ENCODE measurements at regions not wholly inside any gene's neighbourhood (a gene's known extent, or its start where the extent isn't known, plus 50 kb on each side); places are given as distances from the start of the nearest gene placed in this dataset.

GRCh38 chr2:215607766-215608165 is 171.9 kb upstream of the FN1 start:
- Mint-ChIP-seq H3K27ac (no peak overlapping the region), H3K27me3 (ENCODE audit: insufficient read depth) (peaks cover 5% of the 10 kb centered on the region), H3K4me1 (ENCODE audit: low read depth) (no peaks in the 10 kb centered on the region), H3K9me3 (no peaks in the 10 kb centered on the region), H3K4me3 (no peak overlapping the region), H3K36me3 (ENCODE audit: low read depth) (no peaks in the 10 kb centered on the region)
- DNase-seq (ENCODE audit: low spot score), result no peak
- intact Hi-C loops (cut with micrococcal nuclease), result no loop called here

- Mint-ChIP-seq H3K9me3 (no peaks in the 10 kb centered on the region), H3K4me1 (ENCODE audit: low read depth) (no peaks in the 10 kb centered on the region), H3K27me3 (ENCODE audit: insufficient read depth) (peaks cover 5% of the 10 kb centered on the region), H3K4me3 (no peak overlapping the region), H3K27ac (no peak overlapping the region), H3K36me3 (ENCODE audit: low read depth) (no peaks in the 10 kb centered on the region)
- no peak for DNase-seq (ENCODE audit: low spot score)
- intact Hi-C loops (cut with micrococcal nuclease), result no loop called here
Observed at GRCh38 chr2:215606219-215606618, 170.4 kb upstream of the FN1 start.

GRCh38 chr2:215605214-215605613 is 169.3 kb upstream of the FN1 start:
- Mint-ChIP-seq H3K4me1 (ENCODE audit: low read depth) (no peaks in the 10 kb centered on the region), H3K27me3 (ENCODE audit: insufficient read depth) (peaks cover 5% of the 10 kb centered on the region), H3K4me3 (no peak overlapping the region), H3K36me3 (ENCODE audit: low read depth) (no peaks in the 10 kb centered on the region), H3K27ac (no peak overlapping the region), H3K9me3 (no peaks in the 10 kb centered on the region)
- no peak for DNase-seq (ENCODE audit: low spot score)
- intact Hi-C loops (cut with micrococcal nuclease), result no loop called here

- DNase-seq (ENCODE audit: low spot score), result no peak
- Mint-ChIP-seq H3K27ac (no peak overlapping the region), H3K9me3 (no peaks in the 10 kb centered on the region), H3K36me3 (ENCODE audit: low read depth) (no peaks in the 10 kb centered on the region), H3K4me1 (ENCODE audit: low read depth) (no peaks in the 10 kb centered on the region), H3K4me3 (no peak overlapping the region), H3K27me3 (ENCODE audit: insufficient read depth) (peaks cover 5% of the 10 kb centered on the region)
- intact Hi-C loops (cut with micrococcal nuclease), result no loop called here
Observed at GRCh38 chr2:215604606-215605005, 168.7 kb upstream of the FN1 start.

- no peak for DNase-seq (ENCODE audit: low spot score)
- Mint-ChIP-seq H3K27ac (no peak overlapping the region), H3K4me1 (ENCODE audit: low read depth) (no peaks in the 10 kb centered on the region), H3K27me3 (ENCODE audit: insufficient read depth) (peaks cover 2% of the 10 kb centered on the region), H3K4me3 (no peak overlapping the region), H3K9me3 (no peaks in the 10 kb centered on the region), H3K36me3 (ENCODE audit: low read depth) (no peaks in the 10 kb centered on the region)
- intact Hi-C loops (cut with micrococcal nuclease), result no loop called here
Observed at GRCh38 chr2:215603440-215603839, 167.6 kb upstream of the FN1 start.

GRCh38 chr2:215602997-215603396 is 167.1 kb upstream of the FN1 start:
- no peaks in the 10 kb centered on the region for H3K9me3 Mint-ChIP-seq
- DNase-seq (ENCODE audit: low spot score), result no peak
- H3K27ac Mint-ChIP-seq, result no peak overlapping the region
- H3K4me3 Mint-ChIP-seq, result no peak overlapping the region
- peaks cover 2% of the 10 kb centered on the region for H3K27me3 Mint-ChIP-seq (ENCODE audit: insufficient read depth)
- intact Hi-C loops (cut with micrococcal nuclease), result no loop called here
- H3K4me1 Mint-ChIP-seq (ENCODE audit: low read depth), result no peaks in the 10 kb centered on the region
- no peaks in the 10 kb centered on the region for H3K36me3 Mint-ChIP-seq (ENCODE audit: low read depth)

- Mint-ChIP-seq H3K4me1 (ENCODE audit: low read depth) (no peaks in the 10 kb centered on the region), H3K9me3 (no peaks in the 10 kb centered on the region), H3K4me3 (no peak overlapping the region), H3K27ac (no peak overlapping the region), H3K27me3 (ENCODE audit: insufficient read depth) (peaks cover 2% of the 10 kb centered on the region), H3K36me3 (ENCODE audit: low read depth) (no peaks in the 10 kb centered on the region)
- no peak for DNase-seq (ENCODE audit: low spot score)
- intact Hi-C loops (cut with micrococcal nuclease), result no loop called here
Observed at GRCh38 chr2:215601990-215602721, 166.3 kb upstream of the FN1 start.

- H3K27ac Mint-ChIP-seq, result no peak overlapping the region
- DNase-seq (ENCODE audit: low spot score), result no peak
Observed at GRCh38 chr2:215601526-215601925, 165.7 kb upstream of the FN1 start.

GRCh38 chr2:215598376-215598975 is 162.6 kb upstream of the FN1 start:
- no peak for DNase-seq (ENCODE audit: low spot score)
- H3K4me1 Mint-ChIP-seq (ENCODE audit: low read depth), result no peaks in the 10 kb centered on the region
- H3K36me3 Mint-ChIP-seq (ENCODE audit: low read depth), result no peaks in the 10 kb centered on the region
- H3K27me3 Mint-ChIP-seq (ENCODE audit: insufficient read depth), result no peaks in the 10 kb centered on the region
- H3K4me3 Mint-ChIP-seq, result no peak overlapping the region
- H3K9me3 Mint-ChIP-seq, result no peaks in the 10 kb centered on the region
- intact Hi-C loops (cut with micrococcal nuclease), result no loop called here
- H3K27ac Mint-ChIP-seq, result no peak overlapping the region

More at GRCh38 chr2:215601526-215601925, 165.7 kb upstream of the FN1 start:
- Mint-ChIP-seq H3K27me3 (ENCODE audit: insufficient read depth) (peaks cover 2% of the 10 kb centered on the region), H3K4me1 (ENCODE audit: low read depth) (no peaks in the 10 kb centered on the region), H3K36me3 (ENCODE audit: low read depth) (no peaks in the 10 kb centered on the region), H3K9me3 (no peaks in the 10 kb centered on the region), H3K4me3 (no peak overlapping the region)
- intact Hi-C loops (cut with micrococcal nuclease), result no loop called here

GRCh38 chr2:215597577-215597976 is 161.7 kb upstream of the FN1 start:
- H3K36me3 Mint-ChIP-seq (ENCODE audit: low read depth), result no peaks in the 10 kb centered on the region
- DNase-seq (ENCODE audit: low spot score), result no peak
- intact Hi-C loops (cut with micrococcal nuclease), result no loop called here
- H3K27ac Mint-ChIP-seq, result no peak overlapping the region
- no peaks in the 10 kb centered on the region for H3K27me3 Mint-ChIP-seq (ENCODE audit: insufficient read depth)
- no peaks in the 10 kb centered on the region for H3K9me3 Mint-ChIP-seq
- H3K4me1 Mint-ChIP-seq (ENCODE audit: low read depth), result no peaks in the 10 kb centered on the region
- no peak overlapping the region for H3K4me3 Mint-ChIP-seq

GRCh38 chr2:215594766-215595165 is 158.9 kb upstream of the FN1 start:
- H3K36me3 Mint-ChIP-seq (ENCODE audit: low read depth), result no peaks in the 10 kb centered on the region
- H3K4me3 Mint-ChIP-seq, result no peak overlapping the region
- no peaks in the 10 kb centered on the region for H3K4me1 Mint-ChIP-seq (ENCODE audit: low read depth)
- no peak overlapping the region for H3K27ac Mint-ChIP-seq
- no peaks in the 10 kb centered on the region for H3K27me3 Mint-ChIP-seq (ENCODE audit: insufficient read depth)
- H3K9me3 Mint-ChIP-seq, result no peaks in the 10 kb centered on the region
- intact Hi-C loops (cut with micrococcal nuclease), result no loop called here
- DNase-seq (ENCODE audit: low spot score), result no peak

- no peak overlapping the region for H3K27ac Mint-ChIP-seq
- H3K4me3 Mint-ChIP-seq, result no peak overlapping the region
- H3K9me3 Mint-ChIP-seq, result no peaks in the 10 kb centered on the region
- intact Hi-C loops (cut with micrococcal nuclease), result no loop called here
- no peaks in the 10 kb centered on the region for H3K36me3 Mint-ChIP-seq (ENCODE audit: low read depth)
- H3K4me1 Mint-ChIP-seq (ENCODE audit: low read depth), result no peaks in the 10 kb centered on the region
- DNase-seq (ENCODE audit: low spot score), result no peak
- H3K27me3 Mint-ChIP-seq (ENCODE audit: insufficient read depth), result no peaks in the 10 kb centered on the region
Observed at GRCh38 chr2:215590010-215590745, 154.3 kb upstream of the FN1 start.

GRCh38 chr2:215583881-215584280 is 148.0 kb upstream of the FN1 start:
- no peak overlapping the region for H3K27ac Mint-ChIP-seq
- H3K27me3 Mint-ChIP-seq (ENCODE audit: insufficient read depth), result no peaks in the 10 kb centered on the region
- no peaks in the 10 kb centered on the region for H3K4me1 Mint-ChIP-seq (ENCODE audit: low read depth)

More at GRCh38 chr2:215583881-215584280, 148.0 kb upstream of the FN1 start:
- intact Hi-C loops (cut with micrococcal nuclease), result no loop called here
- H3K4me3 Mint-ChIP-seq, result no peak overlapping the region
- H3K9me3 Mint-ChIP-seq, result no peaks in the 10 kb centered on the region
- DNase-seq (ENCODE audit: low spot score), result no peak
- no peaks in the 10 kb centered on the region for H3K36me3 Mint-ChIP-seq (ENCODE audit: low read depth)

Measured in activated T-helper 1 cell treated with anti-CD3 and anti-CD28 coated beads, Interleukin-12 subunit alpha, Interleukin-12 subunit beta, Interleukin-2, Interleukin-4 antibody, amounts not matched to agents 30 ng/mL and 10 ng/mL and 1 ng/mL, durations not matched to agents 14 hours and 24 hours and 36 hours (primary cell).